ENCODE measurements at regions not wholly inside any gene's neighbourhood (a gene's known extent, or its start where the extent isn't known, plus 50 kb on each side); places are given as distances from the start of the nearest gene placed in this dataset.

DNA sequence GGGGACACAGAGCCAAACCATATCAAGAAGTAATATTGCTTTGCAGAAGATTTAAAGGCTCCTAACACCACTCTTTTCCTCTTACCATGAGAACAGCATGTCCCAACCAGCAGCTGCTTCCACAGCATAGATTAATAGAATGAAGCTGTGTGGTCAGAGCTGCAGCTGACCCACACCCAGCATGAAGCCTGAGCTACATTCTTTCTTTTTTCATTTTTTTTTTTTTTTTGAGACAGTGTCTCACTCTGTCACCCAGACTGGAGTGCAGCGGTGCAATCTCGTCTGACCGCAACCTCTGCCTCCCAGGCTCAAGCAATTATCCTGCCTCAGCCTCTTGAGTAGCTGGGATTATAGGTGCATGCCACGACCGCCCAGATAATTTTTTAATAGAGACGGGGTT lies 289.8 kb downstream of the RAD51AP2 start:
- H3K4me3 ChIP-seq = no peak overlapping the region
- H3K9me3 ChIP-seq = no peaks in the 10 kb centered on the region
- no peaks in the 10 kb centered on the region for H3K36me3 ChIP-seq
- TF ChIP-seq POLR2A (IDR thresholded peaks at IDR 0.05) (no peak), POLR2AphosphoS5 (IDR thresholded peaks at IDR 0.05) (no peak), EP300 (IDR thresholded peaks at IDR 0.05) (no peak)
- TF ChIP-seq, protein P1, sequence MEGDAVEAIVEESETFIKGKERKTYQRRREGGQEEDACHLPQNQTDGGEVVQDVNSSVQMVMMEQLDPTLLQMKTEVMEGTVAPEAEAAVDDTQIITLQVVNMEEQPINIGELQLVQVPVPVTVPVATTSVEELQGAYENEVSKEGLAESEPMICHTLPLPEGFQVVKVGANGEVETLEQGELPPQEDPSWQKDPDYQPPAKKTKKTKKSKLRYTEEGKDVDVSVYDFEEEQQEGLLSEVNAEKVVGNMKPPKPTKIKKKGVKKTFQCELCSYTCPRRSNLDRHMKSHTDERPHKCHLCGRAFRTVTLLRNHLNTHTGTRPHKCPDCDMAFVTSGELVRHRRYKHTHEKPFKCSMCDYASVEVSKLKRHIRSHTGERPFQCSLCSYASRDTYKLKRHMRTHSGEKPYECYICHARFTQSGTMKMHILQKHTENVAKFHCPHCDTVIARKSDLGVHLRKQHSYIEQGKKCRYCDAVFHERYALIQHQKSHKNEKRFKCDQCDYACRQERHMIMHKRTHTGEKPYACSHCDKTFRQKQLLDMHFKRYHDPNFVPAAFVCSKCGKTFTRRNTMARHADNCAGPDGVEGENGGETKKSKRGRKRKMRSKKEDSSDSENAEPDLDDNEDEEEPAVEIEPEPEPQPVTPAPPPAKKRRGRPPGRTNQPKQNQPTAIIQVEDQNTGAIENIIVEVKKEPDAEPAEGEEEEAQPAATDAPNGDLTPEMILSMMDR (IDR thresholded peaks at IDR 0.05) = no peak
- no peaks in the 10 kb centered on the region for H3K27me3 ChIP-seq
- H3K27ac ChIP-seq = no peak overlapping the region
- DNase-seq (ENCODE audit: low spot score in 2 of 2) = no peak
- 91% methylated on average over 6 of the region's 6 CpGs for WGBS
- no peaks in the 10 kb centered on the region for H3K4me1 ChIP-seq

DNA sequence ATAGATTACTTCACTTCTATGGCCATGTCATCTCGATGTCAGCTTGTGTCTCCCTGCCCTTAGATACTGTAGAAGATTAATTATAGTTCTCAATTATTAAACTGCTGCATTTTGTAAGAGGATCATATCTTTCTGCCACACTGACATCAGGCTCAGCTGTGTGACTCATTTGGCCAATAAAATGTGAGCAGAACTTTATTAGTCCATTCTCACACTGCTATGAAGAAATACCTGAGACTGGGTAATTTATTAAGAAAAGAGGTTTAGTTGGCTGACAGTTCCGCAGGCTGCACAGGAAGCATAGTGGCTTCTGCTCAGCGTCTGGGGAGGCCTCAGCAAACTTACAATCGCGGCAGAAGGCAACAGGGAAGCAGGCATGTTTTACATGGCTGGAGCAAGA lies 290.4 kb downstream of the RAD51AP2 start:
- no peak overlapping the region for H3K4me3 ChIP-seq
- no peaks in the 10 kb centered on the region for H3K9me3 ChIP-seq
- TF ChIP-seq POLR2AphosphoS5 (IDR thresholded peaks at IDR 0.05) (no peak), POLR2A (IDR thresholded peaks at IDR 0.05) (no peak), EP300 (IDR thresholded peaks at IDR 0.05) (no peak)
- TF ChIP-seq, protein P1 (IDR thresholded peaks at IDR 0.05) = no peak
- H3K36me3 ChIP-seq = no peaks in the 10 kb centered on the region
- WGBS = 87% methylated on average over 5 of the region's 5 CpGs
- H3K27me3 ChIP-seq = no peaks in the 10 kb centered on the region
- H3K27ac ChIP-seq = no peak overlapping the region
- no peaks in the 10 kb centered on the region for H3K4me1 ChIP-seq
- no peak for DNase-seq (ENCODE audit: low spot score in 2 of 2)

DNA sequence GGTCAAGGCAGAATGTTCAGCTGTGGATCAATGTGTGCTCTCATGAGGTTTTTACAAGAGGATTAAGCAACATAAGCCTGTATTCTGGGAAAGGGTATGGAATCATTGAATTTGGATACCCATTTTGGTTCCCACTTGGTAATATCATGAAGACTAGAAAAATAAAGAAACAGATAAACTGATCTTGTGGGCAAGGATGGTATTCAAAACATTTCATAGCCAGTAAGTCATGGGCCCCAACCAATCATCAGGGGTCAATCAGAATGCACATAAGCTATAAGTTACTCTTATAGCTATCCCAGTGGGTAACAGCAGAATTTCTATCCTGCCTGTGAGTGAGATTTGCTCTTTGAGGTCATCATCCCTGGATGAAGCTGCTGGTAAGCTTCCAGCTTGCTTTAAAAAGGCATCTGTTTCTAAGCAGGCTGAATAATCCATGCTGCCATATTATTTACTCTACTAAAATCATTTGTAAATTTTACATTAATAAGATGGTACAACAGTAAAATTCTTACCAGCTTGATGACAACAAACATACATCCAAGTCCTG lies 291.2 kb downstream of the RAD51AP2 start:
- Histone ChIP-seq H3K4me1 (no peaks in the 10 kb centered on the region), H3K4me3 (no peak overlapping the region), H3K27me3 (no peaks in the 10 kb centered on the region), H3K27ac (no peak overlapping the region), H3K9me3 (no peaks in the 10 kb centered on the region), H3K36me3 (no peaks in the 10 kb centered on the region)
- DNase-seq (ENCODE audit: low spot score in 2 of 2) = no peak
- TF ChIP-seq EP300 (IDR thresholded peaks at IDR 0.05) (no peak), POLR2AphosphoS5 (IDR thresholded peaks at IDR 0.05) (no peak), POLR2A (IDR thresholded peaks at IDR 0.05) (no peak)
- TF ChIP-seq, protein P1 (IDR thresholded peaks at IDR 0.05) = no peak

DNA sequence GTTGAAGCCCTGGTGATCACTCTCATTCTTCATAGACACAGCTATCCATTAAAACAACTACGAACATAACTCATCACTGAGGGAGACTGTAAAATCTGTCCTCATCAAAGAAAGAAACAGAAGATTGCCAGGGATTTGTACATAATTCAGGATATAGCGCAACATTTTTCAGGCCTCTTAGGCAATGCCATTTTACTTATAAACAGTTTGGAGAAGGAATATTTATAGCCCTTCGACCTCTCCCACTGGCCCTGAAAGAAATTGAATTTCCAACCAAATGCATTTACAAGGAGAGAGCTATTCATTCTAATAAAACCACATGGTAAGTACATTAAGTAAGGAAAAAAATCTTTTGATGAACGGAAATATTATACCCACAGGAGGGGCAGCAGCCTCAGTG lies 295.0 kb downstream of the RAD51AP2 start:
- H3K9me3 ChIP-seq = no peaks in the 10 kb centered on the region
- DNase-seq (ENCODE audit: low spot score in 2 of 2) = no peak
- TF ChIP-seq, protein P1 (IDR thresholded peaks at IDR 0.05) = no peak
- TF ChIP-seq EP300 (IDR thresholded peaks at IDR 0.05) = no peak
- TF ChIP-seq POLR2AphosphoS5 (IDR thresholded peaks at IDR 0.05) = no peak
- TF ChIP-seq POLR2A (IDR thresholded peaks at IDR 0.05) = no peak
- no peak overlapping the region for H3K4me3 ChIP-seq
- 85% methylated on average over 4 of the region's 4 CpGs for WGBS
- no peaks in the 10 kb centered on the region for H3K27me3 ChIP-seq
- no peaks in the 10 kb centered on the region for H3K4me1 ChIP-seq
- no peaks in the 10 kb centered on the region for H3K36me3 ChIP-seq
- H3K27ac ChIP-seq = no peak overlapping the region

DNA sequence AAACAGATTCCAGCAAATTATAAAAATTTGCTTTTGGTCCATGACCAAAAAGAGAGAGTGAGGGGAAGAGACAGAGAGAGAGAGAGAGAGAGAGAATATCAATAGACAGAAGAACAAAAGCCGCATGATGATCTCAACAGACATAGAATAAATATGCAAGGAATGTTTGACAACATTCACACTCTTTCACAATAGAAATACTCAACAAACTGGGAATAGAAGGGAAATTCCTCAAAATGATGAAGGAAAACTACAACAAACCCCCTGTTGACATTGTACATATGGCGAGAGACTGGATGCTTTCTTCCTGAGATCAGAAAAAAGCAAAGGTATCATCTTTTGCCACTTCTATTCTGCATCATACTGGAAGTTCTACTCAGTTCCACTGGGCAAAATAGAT lies 309.7 kb downstream of the RAD51AP2 start:
- H3K4me3 ChIP-seq = no peak overlapping the region
- no peaks in the 10 kb centered on the region for H3K27me3 ChIP-seq
- TF ChIP-seq POLR2AphosphoS5 (IDR thresholded peaks at IDR 0.05) (no peak), POLR2A (IDR thresholded peaks at IDR 0.05) (no peak), EP300 (IDR thresholded peaks at IDR 0.05) (no peak)
- TF ChIP-seq, protein P1 (IDR thresholded peaks at IDR 0.05) = no peak
- H3K36me3 ChIP-seq = no peaks in the 10 kb centered on the region
- no peak for DNase-seq (ENCODE audit: low spot score in 2 of 2)
- H3K9me3 ChIP-seq = no peaks in the 10 kb centered on the region
- no peaks in the 10 kb centered on the region for H3K4me1 ChIP-seq
- H3K27ac ChIP-seq = no peak overlapping the region
- 71% methylated on average over 2 of the region's 2 CpGs for WGBS

Data from suprapubic skin (tissue), 4 donors.